Testis (tissue), 2 donors: ENCODE measurements at regions not wholly inside any gene's neighbourhood (a gene's known extent, or its start where the extent isn't known, plus 50 kb on each side); places are given as distances from the start of the nearest gene placed in this dataset.

Source experiments
- DNase-seq: peaks from one replicate; pipeline ENCODE4 v3.0.0-alpha.2; 2019
- H3K27ac ChIP-seq, 2 donors: fragments of 200-600 bp; sonication (generic); one replicate each; pipeline ENCODE4 v1.5.1; 2019
- H3K27me3 ChIP-seq: fragments of 200-600 bp; sonication (generic); one replicate; pipeline ENCODE4 v1.5.1; 2019
- H3K36me3 ChIP-seq: fragments of 200-600 bp; sonication (generic); one replicate; pipeline ENCODE4 v1.5.1; 2017; ENCODE audit warnings: low read depth; ENCODE audit errors: missing control alignments
- H3K4me1 ChIP-seq: fragments of 200-600 bp; sonication (generic); one replicate; pipeline ENCODE4 v1.5.1; 2019
- H3K4me3 ChIP-seq, 2 donors: fragments of 200-600 bp; sonication (generic); one replicate each; pipeline ENCODE4 v1.5.1; 2017 to 2019
- H3K9me3 ChIP-seq: fragments of 200-600 bp; sonication (generic); one replicate; pipeline ENCODE4 v1.5.1; 2017
- CTCF ChIP-seq, 3 experiments: fragments of 450-650 bp in 2 of 3; fragments of 200-600 bp in 1 of 3; sonication (generic) in 1 of 3; IDR thresholded peaks; one replicate each; pipeline ENCODE4 v1.5.1; 2016 to 2019; ENCODE audit warnings: antibody characterized with exemption in 3 of 3, mild to moderate bottlenecking in 2 of 3, moderate library complexity in 1 of 3
- POLR2A ChIP-seq: fragments of 450-650 bp; IDR thresholded peaks from one replicate; pipeline ENCODE4 v1.6.1; 2017; ENCODE audit warnings: antibody characterized with exemption, mild to moderate bottlenecking, moderate library complexity
- WGBS, 2 donors: methylation state at CpG; one replicate each; pipeline ENCODE4 v1.1.5; 2018; 5-methylcytosine and 5-hydroxymethylcytosine counted together
- intact Hi-C: fragments of 100-400 bp; cut with DNase I; formaldehyde crosslinking; loops from one replicate; pipeline ENCODE4 v1.15.1; 2023; ENCODE audit warnings: low total_unique reads

- no peak overlapping the region for H3K27ac ChIP-seq
- intact Hi-C loops, result no loop called here
- no peak for TF ChIP-seq CTCF (IDR thresholded peaks at IDR 0.05)
- TF ChIP-seq POLR2A, result no peak
- no peaks in the 10 kb centered on the region for H3K36me3 ChIP-seq
- no peak for DNase-seq
- H3K4me1 ChIP-seq, result no peaks in the 10 kb centered on the region
- WGBS, 2 donors, result 89 to 90% methylated on average over 5 of the region's 5 CpGs
- H3K9me3 ChIP-seq, result no peaks in the 10 kb centered on the region
- H3K4me3 ChIP-seq, result no peak overlapping the region
- no peaks in the 10 kb centered on the region for H3K27me3 ChIP-seq
Observed at GRCh38 chrX:139120760-139121159, 409.2 kb upstream of the FGF13 start.

- 66 to 87% methylated on average over 5 to 6 of the region's 6 CpGs for WGBS, 2 donors
- Histone ChIP-seq H3K4me3 (no peak overlapping the region), H3K9me3 (no peaks in the 10 kb centered on the region), H3K27me3 (no peaks in the 10 kb centered on the region), H3K4me1 (no peaks in the 10 kb centered on the region), H3K36me3 (no peaks in the 10 kb centered on the region), H3K27ac (no peak overlapping the region)
- DNase-seq, result no peak
- intact Hi-C loops, result no loop called here
- TF ChIP-seq CTCF (IDR thresholded peaks at IDR 0.05), result no peak
- TF ChIP-seq POLR2A, result no peak
Observed at GRCh38 chrX:139113708-139114107, 402.2 kb upstream of the FGF13 start.

GRCh38 chrX:139112432-139112831 lies 400.9 kb upstream of the FGF13 start:
- intact Hi-C loops, result no loop called here
- Histone ChIP-seq H3K36me3 (no peaks in the 10 kb centered on the region), H3K27ac (no peak overlapping the region), H3K9me3 (no peaks in the 10 kb centered on the region), H3K4me3 (no peak overlapping the region), H3K4me1 (no peaks in the 10 kb centered on the region), H3K27me3 (no peaks in the 10 kb centered on the region)
- DNase-seq, result peak; percentile 44
- 44 to 50% methylated on average over 2 of the region's 2 CpGs for WGBS, 2 donors
- TF ChIP-seq CTCF (IDR thresholded peaks at IDR 0.05), result no peak
- no peak for TF ChIP-seq POLR2A

GRCh38 chrX:139106069-139106468 lies 394.6 kb upstream of the FGF13 start:
- Histone ChIP-seq H3K4me3 (no peak overlapping the region), H3K4me1 (no peaks in the 10 kb centered on the region), H3K9me3 (no peaks in the 10 kb centered on the region), H3K27ac (no peak overlapping the region), H3K36me3 (no peaks in the 10 kb centered on the region), H3K27me3 (no peaks in the 10 kb centered on the region)
- TF ChIP-seq CTCF (IDR thresholded peaks at IDR 0.05), result no peak
- no peak for TF ChIP-seq POLR2A
- WGBS, 2 donors, result 69 to 71% methylated on average over 1 to 2 of the region's 2 CpGs
- intact Hi-C loops, result no loop called here
- no peak for DNase-seq

GRCh38 chrX:139094671-139095592 lies 383.4 kb upstream of the FGF13 start:
- H3K27me3 ChIP-seq, result no peaks in the 10 kb centered on the region
- no peaks in the 10 kb centered on the region for H3K4me1 ChIP-seq
- no peak for TF ChIP-seq CTCF (IDR thresholded peaks at IDR 0.05)
- TF ChIP-seq POLR2A, result no peak
- no peaks in the 10 kb centered on the region for H3K9me3 ChIP-seq
- 77 to 81% methylated on average over 6 of the region's 6 CpGs for WGBS, 2 donors
- no peak overlapping the region for H3K4me3 ChIP-seq
- no peak overlapping the region for H3K27ac ChIP-seq
- intact Hi-C loops, result no loop called here
- no peaks in the 10 kb centered on the region for H3K36me3 ChIP-seq
- DNase-seq, result no peak
